HG03066 (cell line): ENCODE measurements at regions not wholly inside any gene's neighbourhood (a gene's known extent, or its start where the extent isn't known, plus 50 kb on each side); places are given as distances from the start of the nearest gene placed in this dataset.
A peak's percentile ranks its signal among the peaks of the same experiment; 100 is the strongest.

Experiments
- ATAC-seq: cut with Tn5 transposase; IDR thresholded peaks from one replicate; pipeline ENCODE4 v1.9.1; 2021; ENCODE audit warnings: low read depth; ENCODE audit not compliant: unreplicated experiment

DNA sequence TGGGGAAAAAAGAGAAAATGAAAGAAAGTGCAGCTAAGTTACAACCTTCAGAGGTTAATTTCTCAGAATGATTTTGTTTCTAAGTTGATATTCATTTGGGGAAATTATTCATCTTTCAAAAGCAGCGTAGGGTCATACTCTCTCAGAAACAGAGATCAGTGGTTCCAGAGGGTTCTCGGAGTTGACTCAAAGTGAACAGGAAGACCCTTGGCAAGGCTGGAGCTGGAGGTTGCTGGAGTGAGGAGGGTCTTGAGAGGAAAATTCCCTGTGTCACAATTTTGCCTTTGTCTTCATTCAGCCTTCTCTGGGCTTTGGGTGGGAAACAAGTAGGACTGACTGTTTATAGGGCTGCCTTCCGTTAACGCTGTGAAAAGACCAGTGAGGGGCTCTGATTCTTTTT is 168.2 kb downstream of the ICOS start:
- no peak for ATAC-seq

GRCh38 chr2:204108330-204108751 is 171.8 kb downstream of the ICOS start:
- no peak for ATAC-seq

- no peak for ATAC-seq
Measured at GRCh38 chr2:204108781-204109295, 172.3 kb downstream of the ICOS start.

DNA sequence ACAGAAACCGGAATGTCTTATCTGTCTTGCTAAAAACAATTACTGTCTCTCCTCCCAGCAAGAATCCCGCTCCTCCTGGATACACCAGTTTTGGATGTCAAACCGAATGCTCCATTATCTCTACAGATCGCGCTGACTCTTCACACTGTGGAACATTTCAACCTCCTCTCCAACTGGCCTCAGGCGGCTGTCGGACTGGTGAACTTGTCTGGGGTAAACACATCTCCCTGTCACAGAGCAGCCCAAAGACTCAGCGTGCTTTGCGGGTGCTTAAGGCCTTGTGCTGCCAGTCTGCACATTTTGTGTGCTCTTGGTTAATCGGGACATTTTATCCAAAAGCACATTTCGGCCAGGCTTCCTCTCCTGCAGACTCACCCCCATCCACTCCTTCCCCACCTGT is 173.1 kb downstream of the ICOS start:
- ATAC-seq: no peak

DNA sequence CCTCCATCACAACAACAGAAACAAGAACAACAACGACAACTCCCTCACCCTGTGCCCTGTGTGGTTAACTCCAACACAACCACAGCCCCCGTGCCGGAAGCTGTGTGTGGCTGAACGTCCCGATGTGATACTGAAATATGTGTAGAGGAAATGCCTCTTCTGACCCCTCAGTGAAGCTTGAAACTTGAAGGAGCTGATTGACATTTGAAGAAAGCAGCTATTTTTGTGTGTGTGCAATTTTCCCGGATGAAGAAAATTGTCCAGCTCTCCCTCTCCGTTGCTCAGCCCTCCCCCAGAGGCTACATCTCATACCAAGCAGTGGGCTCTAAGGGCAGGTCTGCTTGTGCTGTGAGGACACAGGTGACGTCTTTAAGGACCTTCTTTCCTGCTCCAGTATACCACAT is 173.8 kb downstream of the ICOS start:
- peak; percentile 94 for ATAC-seq

DNA sequence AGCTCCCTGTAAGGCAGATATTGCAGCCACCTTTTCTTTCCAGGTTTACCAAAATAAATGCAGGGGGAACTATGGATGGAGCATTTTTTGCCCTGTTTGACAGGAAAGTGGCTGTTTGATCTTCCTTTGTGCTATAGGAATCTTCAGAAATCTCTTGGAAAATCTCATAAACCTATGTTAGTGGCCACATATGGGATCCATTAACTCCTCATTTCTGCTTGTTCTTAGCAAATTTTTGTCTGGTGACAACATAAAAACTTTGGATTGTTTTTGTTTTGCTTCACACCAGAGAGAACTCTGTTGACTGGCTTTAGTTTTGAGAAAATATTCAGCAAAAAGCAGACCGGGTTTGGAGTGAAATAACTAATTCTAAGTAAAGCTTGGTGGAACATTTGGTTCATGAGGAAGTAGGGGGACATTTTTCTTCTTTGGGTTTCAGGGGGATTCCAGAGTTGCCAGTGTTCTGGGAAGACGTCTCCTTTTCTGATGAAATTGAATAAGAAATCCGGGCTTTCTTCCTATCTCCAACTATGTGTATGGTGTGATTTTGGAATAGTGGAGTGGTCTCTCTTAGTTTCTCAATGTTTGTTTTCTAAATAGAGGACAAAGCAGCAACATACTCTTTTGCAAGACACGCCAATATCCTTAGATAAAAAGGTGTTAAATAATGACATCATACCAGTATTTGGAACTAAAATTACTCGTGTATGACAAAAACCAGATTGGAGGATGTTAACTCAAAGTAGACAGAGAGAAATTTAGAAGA is 174.4 kb downstream of the ICOS start:
- ATAC-seq: no peak

- no peak for ATAC-seq
Measured at GRCh38 chr2:204112084-204112770, 175.7 kb downstream of the ICOS start.

DNA sequence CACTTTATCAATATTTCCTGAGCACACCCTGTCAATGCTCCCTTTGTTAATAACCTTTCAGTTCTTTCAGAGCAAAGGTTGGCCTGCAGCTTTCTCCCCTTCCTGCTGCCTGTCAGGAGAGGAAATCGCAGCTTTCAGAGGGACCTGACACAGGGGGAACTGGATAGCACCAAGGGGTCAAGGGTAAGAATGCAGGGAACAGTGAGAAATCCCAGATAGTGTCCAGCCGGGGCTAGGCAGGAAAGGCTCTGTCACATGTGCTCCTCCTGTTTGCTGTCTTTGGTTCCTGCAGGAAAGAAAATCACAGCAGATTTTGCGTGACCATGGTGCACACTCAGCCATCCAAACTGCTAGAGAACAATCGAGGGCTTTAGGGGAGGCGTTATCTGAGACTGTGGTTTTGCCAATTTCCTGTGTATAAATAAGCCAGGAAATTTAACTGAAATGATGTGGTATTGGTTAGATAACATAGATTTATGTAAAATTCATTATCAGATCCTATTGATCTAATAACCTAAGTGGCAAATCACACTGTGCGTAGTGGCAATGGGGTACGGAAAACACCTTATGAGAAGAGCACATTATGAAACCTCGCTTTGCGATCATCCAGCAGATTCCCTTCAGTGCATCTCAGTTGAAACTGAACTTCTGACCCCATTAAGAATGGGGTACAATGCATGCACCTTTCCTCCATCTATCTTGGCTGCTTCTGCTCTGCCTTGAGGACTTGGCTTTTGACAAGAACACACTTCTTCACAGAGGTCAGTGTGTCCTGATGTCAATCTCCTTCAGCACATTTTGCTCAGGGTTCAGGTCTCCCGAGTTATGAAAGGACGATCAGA is 178.0 kb downstream of the ICOS start:
- ATAC-seq: no peak

- no peak for ATAC-seq
Measured at GRCh38 chr2:204115137-204116056, 178.8 kb downstream of the ICOS start.

DNA sequence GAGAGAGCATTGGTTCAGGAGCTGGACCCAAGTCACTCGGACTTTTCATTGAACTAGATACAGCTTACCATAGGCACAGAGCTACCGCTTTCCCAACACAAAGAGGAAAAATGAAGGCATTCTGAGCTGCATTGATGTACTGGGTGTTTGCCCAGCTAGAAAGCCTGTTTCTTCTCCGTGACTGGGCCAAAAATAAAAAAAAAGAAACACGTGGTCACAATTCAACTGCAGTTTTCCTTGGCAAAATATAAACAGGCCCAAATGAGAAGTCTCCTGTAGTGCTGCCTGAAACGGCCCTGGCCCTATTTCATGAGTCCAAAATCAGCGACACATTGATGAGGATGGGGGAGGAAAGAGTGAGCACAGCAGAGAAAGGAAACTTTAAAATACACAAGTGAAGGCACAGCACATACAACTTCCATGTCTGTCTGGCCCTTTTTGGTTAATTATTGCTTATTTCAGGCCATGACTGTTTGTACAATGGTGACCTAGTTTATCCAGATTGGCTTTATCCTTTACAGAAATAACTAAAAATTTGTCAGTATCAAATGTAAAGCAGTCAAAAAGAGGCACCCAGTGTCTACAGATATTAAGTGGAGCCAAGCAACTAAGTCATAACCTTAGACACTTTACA is 179.7 kb downstream of the ICOS start:
- ATAC-seq: no peak

DNA sequence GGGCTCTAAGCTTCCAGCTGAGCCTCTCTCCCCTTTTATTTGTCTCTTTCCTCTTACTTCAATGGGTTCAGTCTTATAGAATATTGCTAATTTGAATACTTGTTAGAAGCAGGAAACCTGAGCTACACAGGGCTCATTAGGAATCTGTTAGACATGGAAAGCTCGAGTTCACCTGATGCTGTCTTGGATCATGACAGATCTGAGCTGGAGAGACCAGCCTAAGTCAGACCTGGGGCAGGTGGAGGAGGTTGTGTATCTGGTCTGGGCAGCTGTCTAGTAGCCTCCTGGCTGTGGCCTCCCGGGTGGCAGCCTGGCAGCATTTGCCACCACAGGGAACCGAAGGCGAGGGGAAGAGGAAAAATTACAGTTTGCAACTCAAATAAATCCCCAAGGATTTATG is 185.9 kb downstream of the ICOS start:
- no peak for ATAC-seq

- ATAC-seq: no peak
Measured at GRCh38 chr2:204124140-204124750, 187.7 kb downstream of the ICOS start.

DNA sequence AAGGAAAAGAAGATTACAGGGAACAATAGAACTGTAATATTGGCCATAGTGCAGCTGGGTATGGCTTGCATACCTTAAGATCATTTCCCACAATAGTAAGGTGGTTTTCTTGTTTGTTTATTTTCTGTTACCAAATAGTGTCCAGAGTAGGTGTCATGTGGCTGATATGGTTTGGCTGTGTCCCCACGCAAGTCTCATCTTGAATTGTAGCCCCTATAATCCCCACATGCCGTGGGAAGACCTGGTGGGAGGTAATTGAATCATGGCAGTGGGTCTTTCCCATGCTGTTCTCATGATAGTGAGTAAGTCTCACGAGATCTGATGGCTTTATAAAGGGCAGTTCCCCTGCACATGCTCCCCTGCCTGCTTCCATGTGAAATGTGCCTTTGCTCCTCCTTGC is 190.1 kb downstream of the ICOS start:
- ATAC-seq: no peak

DNA sequence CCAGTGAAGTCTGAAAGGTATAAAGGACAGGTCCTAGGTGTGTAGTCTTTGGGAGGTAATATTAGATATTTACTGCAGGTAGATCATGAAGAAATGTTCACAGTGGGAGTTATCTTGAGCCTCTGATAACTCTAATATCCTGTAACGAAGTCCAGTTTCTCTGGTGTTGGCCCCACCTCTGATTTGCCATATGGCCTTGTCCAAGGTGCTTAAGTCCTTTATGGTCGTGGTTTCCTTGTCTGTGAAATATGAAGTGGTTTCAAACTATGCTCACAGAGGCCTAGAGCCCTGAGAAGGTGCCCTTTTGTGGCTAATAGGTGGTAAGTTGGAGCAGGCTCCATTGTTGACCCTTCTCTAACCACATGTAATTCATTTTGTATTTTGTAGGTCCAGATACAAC is 190.7 kb downstream of the ICOS start:
- ATAC-seq: no peak

DNA sequence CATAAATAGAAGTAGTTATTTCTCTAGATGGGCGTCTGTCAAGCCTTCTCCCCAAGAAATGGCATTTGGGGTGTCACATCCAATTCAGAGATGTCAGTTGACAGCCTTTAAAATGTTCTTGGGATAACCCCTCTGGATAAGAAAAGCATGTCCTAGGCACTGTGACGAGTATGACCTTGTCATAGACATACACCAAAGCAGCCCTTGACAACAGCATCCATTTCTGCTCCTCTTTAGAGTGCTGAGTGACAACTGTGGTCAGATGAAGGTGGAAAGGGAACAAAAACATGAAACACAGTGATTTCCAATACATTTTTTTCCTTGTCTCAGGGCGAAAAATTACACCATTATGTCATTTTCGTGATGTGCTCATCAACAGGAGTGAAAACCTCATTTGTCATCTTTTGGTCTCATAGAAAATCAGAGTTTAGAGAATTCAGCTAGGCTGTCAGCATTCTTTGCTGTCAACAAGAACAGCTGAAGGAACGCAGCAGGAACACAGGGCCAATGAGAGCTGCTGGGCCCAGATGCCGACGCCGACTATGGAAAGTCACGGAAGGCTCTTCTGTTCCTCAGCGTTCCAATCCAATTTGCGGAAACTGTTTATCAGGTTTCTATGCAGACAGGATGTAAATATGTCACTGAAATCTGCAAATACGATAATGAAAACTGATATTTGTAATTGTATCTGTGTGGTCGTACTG is 193.2 kb downstream of the ICOS start:
- ATAC-seq: no peak

- ATAC-seq: no peak
Measured at GRCh38 chr2:204131621-204132020, 195.1 kb downstream of the ICOS start.

GRCh38 chr2:204133476-204133875 is 196.9 kb downstream of the ICOS start:
- no peak for ATAC-seq

DNA sequence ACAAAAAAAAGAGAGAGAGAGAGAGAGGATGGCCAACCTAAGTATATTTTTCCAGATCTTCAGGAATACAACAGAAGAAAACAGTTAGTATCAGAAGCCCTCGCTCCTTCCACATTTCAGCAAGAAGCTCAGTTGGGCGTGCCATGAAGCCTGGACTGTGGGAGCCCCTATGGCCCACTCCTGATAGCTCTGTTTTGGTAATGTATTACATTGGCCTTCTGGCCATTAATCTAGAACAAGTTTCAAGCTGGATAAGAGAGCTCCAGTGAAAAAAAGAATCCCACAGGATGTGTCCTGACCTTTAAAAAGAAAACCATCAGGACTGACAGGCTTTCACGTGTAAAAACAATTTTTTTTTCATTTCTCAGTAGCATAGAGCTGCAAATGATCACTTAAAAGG is 197.9 kb downstream of the ICOS start:
- no peak for ATAC-seq

DNA sequence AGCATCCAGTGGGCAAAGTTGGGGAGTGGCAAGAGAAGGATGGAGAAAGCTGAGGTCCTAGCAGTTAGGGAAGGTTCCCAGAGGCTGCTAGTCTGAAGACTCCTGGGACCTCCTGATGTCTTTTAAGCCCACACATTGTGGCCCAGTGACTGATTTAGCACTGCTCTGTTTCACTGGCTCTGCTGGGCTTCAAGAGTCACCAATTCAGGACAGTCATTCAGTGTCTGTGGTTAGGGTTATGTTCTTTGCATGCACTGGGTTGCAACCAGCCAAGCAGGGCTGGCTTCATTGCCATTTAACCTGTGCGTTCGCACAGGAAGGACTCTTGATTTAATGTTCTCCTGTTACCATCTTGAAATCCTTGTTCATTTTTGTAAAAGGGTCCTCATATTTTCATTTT is 199.2 kb downstream of the ICOS start:
- ATAC-seq: no peak
